Hepatocyte (in vitro differentiated cells): ENCODE measurements at regions not wholly inside any gene's neighbourhood (a gene's known extent, or its start where the extent isn't known, plus 50 kb on each side); places are given as distances from the start of the nearest gene placed in this dataset.

ENCODE experiments used
- DNase-seq: peaks from one replicate; pipeline ENCODE4 v3.0.0-alpha.2; 2016; ENCODE audit warnings: low spot score
- H2AFZ ChIP-seq: fragments of 200-600 bp; sonication (generic); 2 replicates; pipeline ENCODE4 v1.6.0; 2016; ENCODE audit warnings: antibody characterized with exemption, mild to moderate bottlenecking
- H3K27ac ChIP-seq: fragments of 200-600 bp; sonication (generic); 2 replicates; pipeline ENCODE4 v1.5.1; 2016; ENCODE audit warnings: mild to moderate bottlenecking
- H3K27me3 ChIP-seq: fragments of 200-600 bp; sonication (generic); 2 replicates; pipeline ENCODE4 v1.6.1; 2016
- H3K36me3 ChIP-seq: fragments of 200-600 bp; sonication (generic); replicated peaks from 2 replicates; pipeline ENCODE4 v1.5.1; 2016; ENCODE audit warnings: low read depth; ENCODE audit not compliant: insufficient read depth
- H3K4me1 ChIP-seq: fragments of 200-600 bp; sonication (generic); 2 replicates; pipeline ENCODE4 v1.5.1; 2016; ENCODE audit warnings: mild to moderate bottlenecking, moderate library complexity; ENCODE audit not compliant: insufficient read depth
- H3K4me2 ChIP-seq: fragments of 200-600 bp; sonication (generic); 2 replicates; pipeline ENCODE4 v1.6.0; 2016
- H3K4me3 ChIP-seq: fragments of 200-600 bp; sonication (generic); 2 replicates; pipeline ENCODE4 v1.5.1; 2016; ENCODE audit warnings: mild to moderate bottlenecking
- H3K79me2 ChIP-seq: fragments of 200-600 bp; sonication (generic); 2 replicates; pipeline ENCODE4 v1.6.0; 2017; ENCODE audit warnings: mild to moderate bottlenecking
- H3K9me2 ChIP-seq: fragments of 200-600 bp; sonication (generic); replicated peaks from 2 replicates; pipeline ENCODE4 v1.6.0; 2017; ENCODE audit warnings: mild to moderate bottlenecking; ENCODE audit not compliant: insufficient read depth
- H3K9me3 ChIP-seq: fragments of 200-600 bp; sonication (generic); 2 replicates; pipeline ENCODE4 v1.5.1; 2016; ENCODE audit warnings: low read depth, mild to moderate bottlenecking
- H4K20me1 ChIP-seq: fragments of 200-600 bp; sonication (generic); 2 replicates; pipeline ENCODE4 v1.6.0; 2016; ENCODE audit warnings: mild to moderate bottlenecking; ENCODE audit not compliant: insufficient read depth, poor library complexity, severe bottlenecking
- CTCF ChIP-seq: fragments of 200-600 bp; sonication (generic); IDR thresholded peaks from 2 replicates; pipeline ENCODE4 v1.5.1; 2016; ENCODE audit warnings: antibody characterized with exemption, mild to moderate bottlenecking; ENCODE audit not compliant: poor library complexity
- EZH2 ChIP-seq: fragments of 200-600 bp; sonication (generic); IDR thresholded peaks from 2 replicates; pipeline ENCODE4 v1.6.1; 2016; ENCODE audit warnings: antibody characterized with exemption, mild to moderate bottlenecking, borderline replicate concordance
- EZH2phosphoT487 ChIP-seq: fragments of 200-600 bp; sonication (generic); IDR thresholded peaks from one replicate; pipeline ENCODE4 v1.6.1; 2018; ENCODE audit warnings: antibody characterized with exemption, mild to moderate bottlenecking, low read depth, moderate library complexity; ENCODE audit not compliant: unreplicated experiment, severe bottlenecking
- WGBS: methylation state at CpG from one replicate; pipeline ENCODE4 v1.1.6; 2016; ENCODE audit warnings: low lambda C conversion rate; ENCODE audit errors: missing lambda C conversion rate; 5-methylcytosine and 5-hydroxymethylcytosine counted together

GRCh38 chr1:87953732-87954344 lies 625.2 kb downstream of the LMO4 start:
- Histone ChIP-seq H3K27ac (no peak overlapping the region), H2AFZ (peak overlapping the region; percentile 53)
- WGBS, result 32% methylated on average over 3 of the region's 3 CpGs

GRCh38 chr1:87955038-87955437 lies 626.4 kb downstream of the LMO4 start:
- Histone ChIP-seq H3K9me2 (no peaks in the 10 kb centered on the region), H3K4me1 (peaks cover 16% of the 10 kb centered on the region), H3K4me3 (no peak overlapping the region), H3K27ac (no peak overlapping the region), H3K9me3 (no peaks in the 10 kb centered on the region), H3K4me2 (no peak overlapping the region), H3K27me3 (no peaks in the 10 kb centered on the region), H2AFZ (no peak overlapping the region), H3K79me2 (no peaks in the 10 kb centered on the region), H4K20me1 (no peaks in the 10 kb centered on the region), H3K36me3 (no peaks in the 10 kb centered on the region)
- 87% methylated on average over 5 of the region's 5 CpGs for WGBS
- no peak for DNase-seq
- TF ChIP-seq EZH2phosphoT487, result no peak
- TF ChIP-seq EZH2, result no peak
- no peak for TF ChIP-seq CTCF

More at GRCh38 chr1:87953732-87954344, 625.2 kb downstream of the LMO4 start:
- H3K36me3 ChIP-seq, result no peaks in the 10 kb centered on the region
- no peak overlapping the region for H3K4me3 ChIP-seq
- H3K9me2 ChIP-seq, result no peaks in the 10 kb centered on the region
- H3K4me2 ChIP-seq, result no peak overlapping the region
- H3K4me1 ChIP-seq, result peaks cover 16% of the 10 kb centered on the region
- TF ChIP-seq EZH2phosphoT487 (no peak), EZH2 (no peak), CTCF (peak; percentile 72)
- no peaks in the 10 kb centered on the region for H4K20me1 ChIP-seq
- DNase-seq, result peak; percentile 74
- H3K9me3 ChIP-seq, result no peaks in the 10 kb centered on the region
- H3K27me3 ChIP-seq, result no peaks in the 10 kb centered on the region
- H3K79me2 ChIP-seq, result no peaks in the 10 kb centered on the region

- Histone ChIP-seq H4K20me1 (no peaks in the 10 kb centered on the region), H3K4me1 (peaks cover 16% of the 10 kb centered on the region), H2AFZ (no peak overlapping the region), H3K27me3 (no peaks in the 10 kb centered on the region), H3K79me2 (no peaks in the 10 kb centered on the region), H3K9me3 (no peaks in the 10 kb centered on the region), H3K9me2 (no peaks in the 10 kb centered on the region), H3K4me2 (no peak overlapping the region), H3K36me3 (no peaks in the 10 kb centered on the region), H3K4me3 (no peak overlapping the region), H3K27ac (peak overlapping the region; percentile 48)
- TF ChIP-seq CTCF, result no peak
- no peak for TF ChIP-seq EZH2phosphoT487
- no peak for TF ChIP-seq EZH2
- DNase-seq, result peak; percentile 32
- 45% methylated on average over 6 of the region's 6 CpGs for WGBS
These were observed 627.4 kb downstream of the LMO4 start for GRCh38 chr1:87956072-87956471.
